ENCODE measurements at regions not wholly inside any gene's neighbourhood (a gene's known extent, or its start where the extent isn't known, plus 50 kb on each side); places are given as distances from the start of the nearest gene placed in this dataset.

DNA sequence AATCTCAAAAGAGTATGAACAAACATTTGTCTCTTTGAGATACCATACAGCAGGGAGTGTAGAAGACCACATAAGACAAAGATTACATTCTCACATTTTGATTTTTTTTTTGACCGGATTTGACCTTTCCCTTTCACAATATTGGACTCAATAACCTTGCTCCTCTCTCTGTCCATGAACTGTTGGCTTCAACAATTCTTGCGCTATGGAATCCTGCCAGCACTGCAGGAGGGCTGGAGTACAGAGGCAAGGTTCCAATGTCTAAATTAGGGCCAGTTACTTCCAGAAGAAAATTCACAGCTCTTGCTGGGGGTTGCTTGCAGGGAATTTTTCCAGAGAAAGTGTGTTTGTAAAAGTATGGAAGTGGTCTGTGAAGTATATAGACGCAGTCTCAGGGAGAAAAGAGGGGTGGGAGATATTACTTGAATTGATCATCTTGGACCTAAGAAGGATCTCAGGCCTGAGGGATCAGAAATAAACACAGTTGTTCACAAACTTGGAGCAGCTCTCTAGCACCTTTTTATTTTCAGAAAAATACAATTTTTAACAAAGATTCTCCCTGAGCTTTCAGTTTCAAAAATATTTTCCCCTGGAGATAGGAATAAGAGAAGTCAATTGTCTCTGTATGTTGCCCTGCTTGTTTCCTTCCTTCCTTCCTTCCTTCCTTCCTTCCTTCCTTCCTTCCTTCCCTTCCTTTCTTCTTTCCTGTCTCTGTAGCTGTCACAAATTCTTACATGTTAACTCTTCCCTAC lies 765.9 kb downstream of the BCKDHB start:
- CTCF ChIA-PET: no interaction called here
- no peak for ATAC-seq
- WGBS (ENCODE audit: missing lambda C conversion rate): 55% methylated on average over 3 of the region's 3 CpGs

DNA sequence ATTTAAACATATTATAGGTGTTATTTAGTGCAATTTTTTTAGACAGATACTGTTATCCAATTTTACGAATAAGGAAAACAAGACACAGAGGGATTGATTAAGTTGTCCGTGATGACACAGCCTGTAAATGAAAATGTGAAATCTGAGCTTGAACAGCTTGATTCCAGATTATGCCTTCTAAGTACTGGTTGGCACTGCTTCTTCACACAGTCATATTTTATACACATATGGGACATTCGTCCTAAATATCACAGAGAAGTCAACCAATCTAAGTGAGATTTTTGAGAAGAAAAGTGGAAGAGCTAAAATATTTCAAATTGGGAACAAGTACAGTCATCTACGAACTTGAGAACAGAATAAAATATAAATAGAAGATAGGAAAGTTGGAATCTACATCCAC lies 756.3 kb downstream of the BCKDHB start:
- no peak overlapping the region for H3K27ac ChIP-seq
- CTCF ChIA-PET: no interaction called here
- 33% methylated on average over 4 of the region's 4 CpGs for WGBS (ENCODE audit: missing lambda C conversion rate)
- no peak for DNase-seq (ENCODE audit: low read depth in 1 of 2, low spot score in 1 of 2)
- H3K9me3 ChIP-seq: no peaks in the 10 kb centered on the region
- H3K4me3 ChIP-seq: no peak overlapping the region
- H3K4me2 ChIP-seq: no peak overlapping the region
- FAIRE-seq: no peak
- no peaks in the 10 kb centered on the region for H3K4me1 ChIP-seq
- TF ChIP-seq POLR2A (IDR thresholded peaks at IDR 0.05; ENCODE audit: low read length) (no peak), NFE2L2 (conservative IDR thresholded peaks at IDR 0.05; ENCODE audit: low read length) (no peak), JUN (IDR thresholded peaks at IDR 0.05) (no peak), HEYL (CRISPR knock-in tag; IDR thresholded peaks at IDR 0.05) (no peak)
- ATAC-seq: no peak
- POLR2A ChIA-PET: no interaction called here

More for the DNA sequence above, 765.9 kb downstream of the BCKDHB start:
- Histone ChIP-seq H3K4me3 (no peak overlapping the region), H3K4me2 (no peak overlapping the region), H3K4me1 (no peaks in the 10 kb centered on the region), H3K9me3 (no peaks in the 10 kb centered on the region), H3K27ac (no peak overlapping the region)
- POLR2A ChIA-PET: no interaction called here
- TF ChIP-seq HOXB5 (CRISPR knock-in tag; IDR thresholded peaks at IDR 0.05): no peak
- no peak for TF ChIP-seq FOSB (CRISPR knock-in tag; IDR thresholded peaks at IDR 0.05)
- TF ChIP-seq HOXB13 (CRISPR knock-in tag; IDR thresholded peaks at IDR 0.05; ENCODE audit: low read depth): no peak
- no peak for TF ChIP-seq KDM5A (IDR thresholded peaks at IDR 0.05)
- TF ChIP-seq ZSCAN20 (CRISPR knock-in tag; IDR thresholded peaks at IDR 0.05): no peak
- no peak for TF ChIP-seq POLR2A (IDR thresholded peaks at IDR 0.05; ENCODE audit: low read length)
- TF ChIP-seq, protein P1, sequence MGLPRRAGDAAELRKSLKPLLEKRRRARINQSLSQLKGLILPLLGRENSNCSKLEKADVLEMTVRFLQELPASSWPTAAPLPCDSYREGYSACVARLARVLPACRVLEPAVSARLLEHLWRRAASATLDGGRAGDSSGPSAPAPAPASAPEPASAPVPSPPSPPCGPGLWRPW (IDR thresholded peaks at IDR 0.05): no peak
- TF ChIP-seq, protein P2, sequence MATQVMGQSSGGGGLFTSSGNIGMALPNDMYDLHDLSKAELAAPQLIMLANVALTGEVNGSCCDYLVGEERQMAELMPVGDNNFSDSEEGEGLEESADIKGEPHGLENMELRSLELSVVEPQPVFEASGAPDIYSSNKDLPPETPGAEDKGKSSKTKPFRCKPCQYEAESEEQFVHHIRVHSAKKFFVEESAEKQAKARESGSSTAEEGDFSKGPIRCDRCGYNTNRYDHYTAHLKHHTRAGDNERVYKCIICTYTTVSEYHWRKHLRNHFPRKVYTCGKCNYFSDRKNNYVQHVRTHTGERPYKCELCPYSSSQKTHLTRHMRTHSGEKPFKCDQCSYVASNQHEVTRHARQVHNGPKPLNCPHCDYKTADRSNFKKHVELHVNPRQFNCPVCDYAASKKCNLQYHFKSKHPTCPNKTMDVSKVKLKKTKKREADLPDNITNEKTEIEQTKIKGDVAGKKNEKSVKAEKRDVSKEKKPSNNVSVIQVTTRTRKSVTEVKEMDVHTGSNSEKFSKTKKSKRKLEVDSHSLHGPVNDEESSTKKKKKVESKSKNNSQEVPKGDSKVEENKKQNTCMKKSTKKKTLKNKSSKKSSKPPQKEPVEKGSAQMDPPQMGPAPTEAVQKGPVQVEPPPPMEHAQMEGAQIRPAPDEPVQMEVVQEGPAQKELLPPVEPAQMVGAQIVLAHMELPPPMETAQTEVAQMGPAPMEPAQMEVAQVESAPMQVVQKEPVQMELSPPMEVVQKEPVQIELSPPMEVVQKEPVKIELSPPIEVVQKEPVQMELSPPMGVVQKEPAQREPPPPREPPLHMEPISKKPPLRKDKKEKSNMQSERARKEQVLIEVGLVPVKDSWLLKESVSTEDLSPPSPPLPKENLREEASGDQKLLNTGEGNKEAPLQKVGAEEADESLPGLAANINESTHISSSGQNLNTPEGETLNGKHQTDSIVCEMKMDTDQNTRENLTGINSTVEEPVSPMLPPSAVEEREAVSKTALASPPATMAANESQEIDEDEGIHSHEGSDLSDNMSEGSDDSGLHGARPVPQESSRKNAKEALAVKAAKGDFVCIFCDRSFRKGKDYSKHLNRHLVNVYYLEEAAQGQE (IDR thresholded peaks at IDR 0.05): no peak
- DNase-seq (ENCODE audit: low read depth in 1 of 2, low spot score in 1 of 2) (no peak), FAIRE-seq (no peak)

DNA sequence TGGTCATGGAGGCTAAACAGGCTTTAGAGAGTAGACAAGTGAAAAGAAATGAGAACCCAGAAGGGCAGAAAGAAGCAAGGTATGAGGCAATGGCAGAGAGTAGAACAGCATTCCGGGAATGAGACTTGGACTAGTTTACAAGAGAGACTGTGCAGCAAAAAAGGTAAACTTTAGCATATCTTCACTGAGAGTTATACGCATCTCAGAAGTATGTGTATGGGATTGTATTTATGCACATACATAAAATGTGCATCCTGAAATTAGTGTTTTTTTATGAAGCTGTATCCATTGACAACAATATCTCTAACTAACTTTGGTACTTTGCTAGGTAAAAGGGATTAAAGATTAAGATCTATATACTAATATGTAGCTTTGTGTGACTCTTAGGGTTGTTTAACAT lies 753.6 kb downstream of the BCKDHB start:
- WGBS (ENCODE audit: missing lambda C conversion rate): 48% methylated on average over 2 of the region's 2 CpGs
- H3K27ac ChIP-seq: no peak overlapping the region
- ChIA-PET CTCF (no interaction called here), POLR2A (no interaction called here)
- DNase-seq (ENCODE audit: low read depth in 1 of 2, low spot score in 1 of 2) (no peak), FAIRE-seq (no peak), ATAC-seq (no peak)
- no peak overlapping the region for H3K4me2 ChIP-seq
- H3K4me3 ChIP-seq: no peak overlapping the region
- H3K9me3 ChIP-seq: no peaks in the 10 kb centered on the region
- H3K4me1 ChIP-seq: no peaks in the 10 kb centered on the region
- TF ChIP-seq, protein P3, sequence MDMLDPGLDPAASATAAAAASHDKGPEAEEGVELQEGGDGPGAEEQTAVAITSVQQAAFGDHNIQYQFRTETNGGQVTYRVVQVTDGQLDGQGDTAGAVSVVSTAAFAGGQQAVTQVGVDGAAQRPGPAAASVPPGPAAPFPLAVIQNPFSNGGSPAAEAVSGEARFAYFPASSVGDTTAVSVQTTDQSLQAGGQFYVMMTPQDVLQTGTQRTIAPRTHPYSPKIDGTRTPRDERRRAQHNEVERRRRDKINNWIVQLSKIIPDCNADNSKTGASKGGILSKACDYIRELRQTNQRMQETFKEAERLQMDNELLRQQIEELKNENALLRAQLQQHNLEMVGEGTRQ (IDR thresholded peaks at IDR 0.05): no peak
- TF ChIP-seq, protein P4, sequence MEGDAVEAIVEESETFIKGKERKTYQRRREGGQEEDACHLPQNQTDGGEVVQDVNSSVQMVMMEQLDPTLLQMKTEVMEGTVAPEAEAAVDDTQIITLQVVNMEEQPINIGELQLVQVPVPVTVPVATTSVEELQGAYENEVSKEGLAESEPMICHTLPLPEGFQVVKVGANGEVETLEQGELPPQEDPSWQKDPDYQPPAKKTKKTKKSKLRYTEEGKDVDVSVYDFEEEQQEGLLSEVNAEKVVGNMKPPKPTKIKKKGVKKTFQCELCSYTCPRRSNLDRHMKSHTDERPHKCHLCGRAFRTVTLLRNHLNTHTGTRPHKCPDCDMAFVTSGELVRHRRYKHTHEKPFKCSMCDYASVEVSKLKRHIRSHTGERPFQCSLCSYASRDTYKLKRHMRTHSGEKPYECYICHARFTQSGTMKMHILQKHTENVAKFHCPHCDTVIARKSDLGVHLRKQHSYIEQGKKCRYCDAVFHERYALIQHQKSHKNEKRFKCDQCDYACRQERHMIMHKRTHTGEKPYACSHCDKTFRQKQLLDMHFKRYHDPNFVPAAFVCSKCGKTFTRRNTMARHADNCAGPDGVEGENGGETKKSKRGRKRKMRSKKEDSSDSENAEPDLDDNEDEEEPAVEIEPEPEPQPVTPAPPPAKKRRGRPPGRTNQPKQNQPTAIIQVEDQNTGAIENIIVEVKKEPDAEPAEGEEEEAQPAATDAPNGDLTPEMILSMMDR (IDR thresholded peaks at IDR 0.05): no peak
- TF ChIP-seq TP53 (CRISPR knock-in tag; IDR thresholded peaks at IDR 0.05) (no peak), CHD4 (IDR thresholded peaks at IDR 0.05; ENCODE audit: borderline replicate concordance) (no peak), SMC3 (IDR thresholded peaks at IDR 0.05) (no peak), RNF2 (IDR thresholded peaks at IDR 0.05; ENCODE audit: borderline replicate concordance, low read depth) (no peak), RFX5 (IDR thresholded peaks at IDR 0.05) (no peak), KDM1A (IDR thresholded peaks at IDR 0.05; ENCODE audit: low read depth) (no peak), BHLHE40 (IDR thresholded peaks at IDR 0.05; ENCODE audit: low read depth, low read length) (no peak), RAD21 (conservative IDR thresholded peaks at IDR 0.05 in 1 of 2, IDR thresholded peaks at IDR 0.05 in 1 of 2) (no peak), HOXB5 (CRISPR knock-in tag; IDR thresholded peaks at IDR 0.05) (no peak), RARB (CRISPR knock-in tag; IDR thresholded peaks at IDR 0.05) (no peak)
- TF ChIP-seq, protein P5, sequence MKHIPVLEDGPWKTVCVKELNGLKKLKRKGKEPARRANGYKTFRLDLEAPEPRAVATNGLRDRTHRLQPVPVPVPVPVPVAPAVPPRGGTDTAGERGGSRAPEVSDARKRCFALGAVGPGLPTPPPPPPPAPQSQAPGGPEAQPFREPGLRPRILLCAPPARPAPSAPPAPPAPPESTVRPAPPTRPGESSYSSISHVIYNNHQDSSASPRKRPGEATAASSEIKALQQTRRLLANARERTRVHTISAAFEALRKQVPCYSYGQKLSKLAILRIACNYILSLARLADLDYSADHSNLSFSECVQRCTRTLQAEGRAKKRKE (CRISPR knock-in tag; IDR thresholded peaks at IDR 0.05; ENCODE audit: low read depth): no peak
- TF ChIP-seq, protein P6, sequence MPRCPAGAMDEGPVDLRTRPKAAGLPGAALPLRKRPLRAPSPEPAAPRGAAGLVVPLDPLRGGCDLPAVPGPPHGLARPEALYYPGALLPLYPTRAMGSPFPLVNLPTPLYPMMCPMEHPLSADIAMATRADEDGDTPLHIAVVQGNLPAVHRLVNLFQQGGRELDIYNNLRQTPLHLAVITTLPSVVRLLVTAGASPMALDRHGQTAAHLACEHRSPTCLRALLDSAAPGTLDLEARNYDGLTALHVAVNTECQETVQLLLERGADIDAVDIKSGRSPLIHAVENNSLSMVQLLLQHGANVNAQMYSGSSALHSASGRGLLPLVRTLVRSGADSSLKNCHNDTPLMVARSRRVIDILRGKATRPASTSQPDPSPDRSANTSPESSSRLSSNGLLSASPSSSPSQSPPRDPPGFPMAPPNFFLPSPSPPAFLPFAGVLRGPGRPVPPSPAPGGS (IDR thresholded peaks at IDR 0.05): no peak
- TF ChIP-seq, protein P7, sequence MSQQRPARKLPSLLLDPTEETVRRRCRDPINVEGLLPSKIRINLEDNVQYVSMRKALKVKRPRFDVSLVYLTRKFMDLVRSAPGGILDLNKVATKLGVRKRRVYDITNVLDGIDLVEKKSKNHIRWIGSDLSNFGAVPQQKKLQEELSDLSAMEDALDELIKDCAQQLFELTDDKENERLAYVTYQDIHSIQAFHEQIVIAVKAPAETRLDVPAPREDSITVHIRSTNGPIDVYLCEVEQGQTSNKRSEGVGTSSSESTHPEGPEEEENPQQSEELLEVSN (IDR thresholded peaks at IDR 0.05; ENCODE audit: borderline replicate concordance, low read depth): no peak
